Gastroesophageal sphincter (tissue), 4 donors: ENCODE measurements at regions not wholly inside any gene's neighbourhood (a gene's known extent, or its start where the extent isn't known, plus 50 kb on each side); places are given as distances from the start of the nearest gene placed in this dataset.

Experiments
- ATAC-seq: fragments of 150-250 bp; one replicate; pipeline ENCODE4 v1.9.1; 2016; ENCODE audit warnings: mild to moderate bottlenecking, moderate library complexity
- H3K27ac ChIP-seq, 4 donors: fragments of 200-600 bp; sonication (generic) in 3 of 4; 1 replicate in 3 of 4; 2 replicates in 1 of 4; pipeline ENCODE4 v1.5.1; 2016 to 2019
- H3K27me3 ChIP-seq: fragments of 200-600 bp; sonication (generic); one replicate; pipeline ENCODE4 v1.5.1; 2019
- H3K36me3 ChIP-seq, 2 donors: fragments of 200-600 bp; sonication (generic); one replicate each; pipeline ENCODE4 v1.5.1; 2019; ENCODE audit warnings: control low read depth in 1 of 2
- H3K4me1 ChIP-seq, 3 donors: fragments of 200-600 bp; sonication (generic); 1 replicate in 2 of 3; 2 replicates in 1 of 3; pipeline ENCODE4 v1.5.1; 2016 to 2019; ENCODE audit warnings: control low read depth in 2 of 3
- H3K4me3 ChIP-seq, 2 donors: fragments of 200-600 bp; sonication (generic); one replicate each; pipeline ENCODE4 v1.5.1; 2019; ENCODE audit warnings: mild to moderate bottlenecking in 1 of 2, moderate library complexity in 1 of 2
- H3K9me3 ChIP-seq, 3 donors: fragments of 200-600 bp; sonication (generic); one replicate each; pipeline ENCODE4 v1.5.1; 2017 to 2019; ENCODE audit warnings: control low read depth in 2 of 3
- CTCF ChIP-seq, 4 experiments: fragments of 200-600 bp in 2 of 4; fragments of 450-650 bp in 2 of 4; sonication (generic) in 1 of 4; IDR thresholded peaks; one replicate each; pipeline ENCODE4 v1.5.1; 2017 to 2019; ENCODE audit warnings: antibody characterized with exemption in 4 of 4, mild to moderate bottlenecking in 2 of 4, moderate library complexity in 2 of 4
- EP300 ChIP-seq: sonication (generic); formaldehyde crosslinking; IDR thresholded peaks from one replicate; pipeline ENCODE4 v1.6.1; 2017; ENCODE audit warnings: antibody characterized with exemption, mild to moderate bottlenecking
- POLR2A ChIP-seq, 2 donors: fragments of 450-650 bp; IDR thresholded peaks; one replicate each; pipeline ENCODE4 v1.6.1; 2017; ENCODE audit warnings: antibody characterized with exemption in 2 of 2, mild to moderate bottlenecking in 2 of 2, moderate library complexity in 1 of 2
- POLR2AphosphoS5 ChIP-seq: sonication (generic); formaldehyde crosslinking; IDR thresholded peaks from one replicate; pipeline ENCODE4 v1.6.1; 2017; ENCODE audit warnings: antibody characterized with exemption
- WGBS, 2 donors: methylation state at CpG; one replicate each; pipeline ENCODE4 v1.1.5; 2018; ENCODE audit warnings: low coverage in 1 of 2; 5-methylcytosine and 5-hydroxymethylcytosine counted together

- WGBS, 2 donors: 60% methylated on average over 1 of the region's 1 CpG; no CpG with 5 or more reads in 1 of the 2 donors
- ATAC-seq: no peak
- TF ChIP-seq EP300 (no peak), POLR2AphosphoS5 (no peak), CTCF (IDR thresholded peaks at IDR 0.05) (no peak), POLR2A (IDR thresholded peaks at IDR 0.05) (no peak)
- Histone ChIP-seq H3K36me3 (no peaks in the 10 kb centered on the region), H3K27ac (no peak overlapping the region), H3K27me3 (no peaks in the 10 kb centered on the region), H3K4me1 (no peaks in the 10 kb centered on the region), H3K4me3 (no peak overlapping the region), H3K9me3 (no peaks in the 10 kb centered on the region)
Observed at GRCh38 chr6:92216717-92217116, 1202.6 kb downstream of the EPHA7 start.

- no peaks in the 10 kb centered on the region for H3K4me1 ChIP-seq
- no peaks in the 10 kb centered on the region for H3K27me3 ChIP-seq
- H3K36me3 ChIP-seq: no peaks in the 10 kb centered on the region
- no peak for TF ChIP-seq POLR2AphosphoS5
- no peak for TF ChIP-seq POLR2A (IDR thresholded peaks at IDR 0.05)
- TF ChIP-seq EP300: no peak
- TF ChIP-seq CTCF (IDR thresholded peaks at IDR 0.05): no peak
- no peak overlapping the region for H3K4me3 ChIP-seq
- H3K27ac ChIP-seq: no peak overlapping the region
- no peaks in the 10 kb centered on the region for H3K9me3 ChIP-seq
- no peak for ATAC-seq
Observed at GRCh38 chr6:92201618-92202017, 1217.7 kb downstream of the EPHA7 start.

- no peak for ATAC-seq
- H3K27me3 ChIP-seq: no peaks in the 10 kb centered on the region
- 19 to 22% methylated on average over 1 to 2 of the region's 2 CpGs for WGBS, 2 donors
Observed at GRCh38 chr6:92196325-92196724, 1223.0 kb downstream of the EPHA7 start.

GRCh38 chr6:92195796-92196195 lies 1223.6 kb downstream of the EPHA7 start:
- Histone ChIP-seq H3K4me1 (no peaks in the 10 kb centered on the region), H3K27me3 (no peaks in the 10 kb centered on the region), H3K36me3 (no peaks in the 10 kb centered on the region), H3K27ac (no peak overlapping the region), H3K9me3 (no peaks in the 10 kb centered on the region), H3K4me3 (no peak overlapping the region)
- WGBS, 2 donors: 64 to 71% methylated on average over 4 to 5 of the region's 5 CpGs
- TF ChIP-seq CTCF (IDR thresholded peaks at IDR 0.05) (no peak), EP300 (no peak), POLR2AphosphoS5 (no peak), POLR2A (IDR thresholded peaks at IDR 0.05) (no peak)
- no peak for ATAC-seq

More at GRCh38 chr6:92196325-92196724, 1223.0 kb downstream of the EPHA7 start:
- no peaks in the 10 kb centered on the region for H3K9me3 ChIP-seq
- no peaks in the 10 kb centered on the region for H3K4me1 ChIP-seq
- H3K27ac ChIP-seq: no peak overlapping the region
- no peaks in the 10 kb centered on the region for H3K36me3 ChIP-seq
- TF ChIP-seq POLR2A (IDR thresholded peaks at IDR 0.05): no peak
- no peak for TF ChIP-seq EP300
- TF ChIP-seq CTCF (IDR thresholded peaks at IDR 0.05): no peak
- TF ChIP-seq POLR2AphosphoS5: no peak
- no peak overlapping the region for H3K4me3 ChIP-seq

GRCh38 chr6:92188016-92188415 lies 1231.3 kb downstream of the EPHA7 start:
- no peak overlapping the region for H3K4me3 ChIP-seq
- no peaks in the 10 kb centered on the region for H3K36me3 ChIP-seq
- no peaks in the 10 kb centered on the region for H3K4me1 ChIP-seq
- no peaks in the 10 kb centered on the region for H3K27me3 ChIP-seq
- WGBS, 2 donors: 67 to 89% methylated on average over 1 of the region's 1 CpG
- no peak overlapping the region for H3K27ac ChIP-seq
- H3K9me3 ChIP-seq: no peaks in the 10 kb centered on the region
- TF ChIP-seq EP300 (no peak), CTCF (IDR thresholded peaks at IDR 0.05) (no peak), POLR2AphosphoS5 (no peak), POLR2A (IDR thresholded peaks at IDR 0.05) (no peak)
- ATAC-seq: no peak
